ENCODE measurements at regions not wholly inside any gene's neighbourhood (a gene's known extent, or its start where the extent isn't known, plus 50 kb on each side); places are given as distances from the start of the nearest gene placed in this dataset.
A peak's percentile ranks its signal among the peaks of the same experiment; 100 is the strongest.

DNA sequence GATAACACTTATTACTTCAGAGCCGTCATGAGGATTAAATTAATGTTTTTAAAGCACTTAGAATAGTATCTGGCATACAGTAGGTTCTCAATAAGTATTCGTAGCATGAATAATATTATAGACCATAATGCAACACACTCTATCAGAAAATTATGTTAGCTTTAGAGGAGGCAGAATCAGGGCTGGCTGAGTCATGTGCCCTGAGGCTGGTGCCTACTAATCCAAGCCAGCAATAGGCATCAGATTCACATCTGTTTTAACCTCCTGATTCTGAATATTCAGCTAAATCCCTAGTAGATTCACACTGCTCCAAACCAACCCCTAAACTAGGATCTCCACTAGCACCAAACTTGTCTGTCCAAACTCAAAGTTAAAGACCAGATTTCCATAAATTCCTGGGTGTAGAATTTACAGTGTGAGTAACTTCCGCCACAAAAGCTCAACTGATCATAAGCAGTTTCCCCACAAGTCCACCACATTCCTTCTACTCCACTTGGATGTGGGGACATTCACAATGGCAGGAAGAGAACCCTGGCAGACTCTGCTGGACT lies 170.0 kb upstream of the DAPK1 start:
- ATAC-seq (no peak), DNase-seq (no peak)
- intact Hi-C loops (cut with DNase I) = loop anchor here (5.0 to 10.0 kb wide), 2 partner anchors 893 to 895 kb away; no protein-coding TSS in a partner anchor

DNA sequence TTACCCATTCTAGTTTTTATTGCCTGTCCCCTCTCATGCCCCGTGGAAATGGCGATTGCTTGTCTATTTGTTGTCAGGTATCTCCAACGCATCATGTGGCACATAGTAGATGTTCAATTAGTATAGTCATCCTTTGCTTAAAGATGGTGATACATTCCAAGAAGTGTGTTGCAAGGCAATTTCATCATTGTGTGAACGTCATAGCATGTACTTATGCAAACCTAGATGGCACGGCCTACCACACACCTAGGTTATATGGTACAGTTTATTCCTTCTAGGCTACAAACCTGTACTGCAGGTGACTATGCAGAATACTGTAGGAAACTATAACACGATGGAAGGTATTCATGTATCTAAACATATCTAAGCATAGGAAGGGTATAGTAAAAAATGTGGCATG lies 163.9 kb upstream of the DAPK1 start:
- intact Hi-C loops (cut with DNase I) = no loop called here
- DNase-seq = no peak
- ATAC-seq = no peak

DNA sequence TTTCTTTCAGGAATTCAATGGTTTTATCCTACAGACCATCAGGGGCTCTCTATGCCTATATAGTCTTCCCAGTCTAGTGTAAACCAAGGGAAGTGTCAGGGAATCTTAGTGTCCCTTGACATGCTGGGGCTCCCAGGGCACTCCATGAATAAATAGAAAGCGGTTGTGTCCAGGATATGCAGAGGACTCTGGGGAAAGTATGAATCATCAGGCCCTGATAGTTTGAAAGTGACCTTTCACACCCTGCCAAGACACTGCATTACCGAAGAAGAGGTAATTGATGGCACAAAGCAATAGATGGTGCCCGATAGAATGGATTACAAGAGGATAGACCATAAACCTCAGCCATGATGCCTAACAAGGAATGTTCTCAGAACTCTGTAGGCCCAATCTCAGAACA lies 163.3 kb upstream of the DAPK1 start:
- DNase-seq (no peak), ATAC-seq (no peak)
- intact Hi-C loops (cut with DNase I) = no loop called here

DNA sequence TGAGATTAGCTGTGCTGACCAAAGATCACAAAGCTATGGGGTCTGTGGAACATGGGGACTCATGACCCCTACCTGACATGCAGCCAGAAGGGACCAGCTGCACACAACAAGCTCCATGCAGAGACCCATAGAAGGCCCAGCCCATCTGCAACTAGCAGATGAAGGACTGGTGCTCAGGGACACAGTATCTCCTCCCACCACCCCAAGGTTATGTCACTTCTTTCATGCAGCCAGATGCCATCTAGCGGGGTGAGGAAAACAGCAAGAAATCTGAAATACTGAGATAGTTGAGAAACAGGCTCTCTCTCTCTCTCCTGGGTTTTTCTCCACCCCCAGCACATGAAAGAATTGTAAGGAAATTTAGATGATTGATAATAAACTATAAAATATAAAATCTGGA lies 161.3 kb upstream of the DAPK1 start:
- DNase-seq = no peak
- intact Hi-C loops (cut with DNase I) = loop anchor here (2.0 to 5.0 kb wide), 2 partner anchors 306 to 326 kb away; no protein-coding TSS in a partner anchor
- no peak for ATAC-seq

DNA sequence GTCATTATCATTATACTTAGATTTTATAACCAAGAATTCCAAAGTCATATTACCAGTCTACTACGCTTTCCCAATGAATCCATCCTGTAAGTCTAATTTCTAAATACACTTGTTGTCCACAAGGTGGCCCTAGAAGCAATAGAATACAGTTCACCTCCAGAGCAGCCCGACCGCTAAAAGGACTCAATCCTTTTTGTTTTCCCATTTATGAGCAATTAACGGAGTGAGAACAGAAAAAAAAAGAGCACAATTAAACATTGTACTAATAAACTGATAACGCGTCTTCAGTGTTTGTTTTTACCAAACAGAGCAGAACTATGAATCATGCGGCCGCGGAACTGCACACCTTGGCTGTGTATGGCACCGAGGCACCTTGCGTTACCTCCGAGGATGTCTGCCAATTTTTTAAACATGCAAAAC lies 160.7 kb upstream of the DAPK1 start:
- DNase-seq (peak; percentile 41), ATAC-seq (peak; percentile 76 to 82)

DNA sequence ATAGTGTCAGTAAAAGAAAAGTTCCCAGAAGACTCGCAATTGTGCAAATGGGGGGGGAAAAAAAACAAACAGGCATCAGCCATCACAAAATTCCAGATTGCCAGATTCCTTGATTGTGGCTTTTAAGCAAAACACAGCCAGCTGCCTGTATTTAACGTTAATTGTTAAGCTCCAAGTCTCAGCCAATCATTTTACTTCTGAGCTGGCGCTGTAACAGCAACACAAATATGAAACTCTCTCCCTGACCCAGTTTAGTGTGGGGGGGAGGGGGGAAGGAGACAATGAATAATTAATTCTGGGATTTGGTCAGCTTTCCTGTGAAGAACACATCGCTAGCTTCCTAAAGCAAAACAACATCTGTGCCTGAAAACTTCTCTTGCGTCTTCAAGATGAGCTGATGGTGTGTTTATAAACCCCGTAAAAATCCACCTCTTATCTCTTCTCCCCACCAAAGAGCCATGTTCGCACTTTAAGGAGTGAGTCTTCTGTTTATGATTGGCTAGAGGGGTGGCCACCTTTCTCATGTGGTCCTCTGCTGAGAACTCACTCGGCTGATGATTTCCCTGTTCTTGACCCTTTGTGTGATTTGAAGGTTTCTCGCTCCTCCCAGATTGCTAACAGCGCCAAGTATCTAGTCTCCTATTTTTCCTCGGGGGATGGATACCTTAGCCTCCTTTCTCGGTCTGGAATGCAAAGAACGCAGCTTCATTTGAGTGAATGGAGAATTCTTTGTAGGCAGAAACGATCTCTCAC lies 160.2 kb upstream of the DAPK1 start:
- DNase-seq (no peak), ATAC-seq (peak; percentile 48 to 77)
- intact Hi-C loops (cut with DNase I) = loop anchor here (1.0 to 5.0 kb wide), 3 partner anchors 305 to 326 kb away; no protein-coding TSS in a partner anchor

More for the DNA sequence above, 160.7 kb upstream of the DAPK1 start:
- intact Hi-C loops (cut with DNase I) = loop anchor here (1.0 to 5.0 kb wide), 3 partner anchors 305 to 326 kb away; no protein-coding TSS in a partner anchor

DNA sequence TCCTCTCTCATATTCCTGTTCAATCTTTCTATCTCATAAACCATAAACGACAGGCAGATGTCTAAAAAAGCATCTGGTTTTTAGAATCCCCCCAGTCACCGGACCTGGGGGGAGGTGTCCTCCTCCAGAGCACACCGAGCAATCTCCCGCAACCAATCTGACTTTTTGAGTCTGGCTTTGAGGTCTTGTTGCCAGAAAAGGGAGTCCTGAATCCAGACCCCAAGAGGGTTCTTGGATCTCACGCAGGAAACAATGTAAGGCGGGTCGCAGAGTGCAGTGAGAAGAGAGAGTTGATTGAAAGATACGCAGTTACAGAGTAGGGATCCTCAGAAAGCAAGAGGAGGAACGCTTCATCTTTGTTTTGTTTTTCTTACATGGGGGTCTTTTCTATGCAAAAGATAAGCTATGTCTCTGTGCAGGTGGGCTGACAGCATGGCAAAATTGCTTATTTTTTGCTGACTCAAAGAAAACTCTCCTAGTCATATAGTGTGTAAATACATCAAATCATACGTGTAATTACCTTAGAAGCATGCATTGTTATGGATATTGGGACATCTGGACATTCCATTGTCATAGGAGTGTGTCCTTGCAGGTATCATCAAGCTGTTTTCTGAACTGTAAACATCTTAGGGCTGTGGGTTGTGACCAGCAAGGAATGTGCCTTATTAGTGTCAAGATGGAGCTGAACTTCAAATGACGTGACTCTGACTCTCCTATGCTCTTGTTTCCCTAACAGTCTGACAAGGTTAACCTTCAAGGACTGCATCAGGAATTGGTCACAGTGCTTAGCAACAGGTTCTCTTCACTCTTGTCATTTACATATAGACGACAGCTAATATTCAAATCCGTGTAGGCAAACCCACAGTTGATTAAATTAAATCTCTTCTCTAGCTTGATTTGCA lies 159.3 kb upstream of the DAPK1 start:
- ATAC-seq = no peak
- intact Hi-C loops (cut with DNase I) = loop anchor here in 1 of 2 donors (5.0 kb wide), 1 partner anchor 304 kb away; no protein-coding TSS in a partner anchor
- no peak for DNase-seq

DNA sequence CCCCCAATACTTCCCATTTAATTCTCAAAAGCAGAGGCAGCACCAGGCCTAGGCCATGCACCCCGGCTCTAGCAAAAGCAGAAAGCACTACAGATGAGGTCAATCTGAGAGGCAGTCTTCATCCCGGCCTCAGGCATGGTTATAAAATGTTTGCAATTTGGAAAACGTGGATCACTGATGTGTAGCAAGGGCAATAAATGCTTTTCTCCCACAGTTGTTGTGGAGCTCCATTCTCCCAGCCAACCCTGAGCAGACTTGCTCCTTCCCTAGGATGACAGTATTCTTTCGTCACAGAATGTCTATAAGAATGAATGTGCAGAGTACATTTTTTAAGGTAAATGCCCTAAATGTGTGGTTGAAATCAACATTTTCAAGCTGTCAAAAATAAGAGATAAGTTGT lies 157.3 kb upstream of the DAPK1 start:
- DNase-seq = no peak
- no peak for ATAC-seq
- intact Hi-C loops (cut with DNase I) = no loop called here

DNA sequence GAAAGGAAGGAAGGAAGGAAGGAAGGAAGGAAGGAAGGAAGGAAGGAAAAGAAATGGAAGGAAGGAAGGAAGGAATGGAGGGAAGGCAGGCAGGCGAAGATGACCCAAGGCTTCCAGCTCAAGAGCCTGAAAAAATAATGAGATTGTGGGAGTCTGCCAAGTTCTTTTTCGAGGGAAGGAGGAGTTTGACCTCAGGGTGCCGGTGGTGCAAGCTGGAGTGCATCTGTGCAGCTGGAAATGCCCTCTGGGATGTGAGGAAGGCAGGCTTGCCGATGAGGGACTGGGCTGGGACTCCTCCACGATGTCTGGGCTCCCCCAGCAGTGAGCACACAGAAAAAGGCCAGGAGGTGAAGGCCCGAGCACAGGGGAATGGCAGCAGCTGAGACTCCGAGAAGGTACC lies 154.9 kb upstream of the DAPK1 start:
- intact Hi-C loops (cut with DNase I) = no loop called here
- peak; percentile 78 to 79 for ATAC-seq
- DNase-seq = peak; percentile 30

DNA sequence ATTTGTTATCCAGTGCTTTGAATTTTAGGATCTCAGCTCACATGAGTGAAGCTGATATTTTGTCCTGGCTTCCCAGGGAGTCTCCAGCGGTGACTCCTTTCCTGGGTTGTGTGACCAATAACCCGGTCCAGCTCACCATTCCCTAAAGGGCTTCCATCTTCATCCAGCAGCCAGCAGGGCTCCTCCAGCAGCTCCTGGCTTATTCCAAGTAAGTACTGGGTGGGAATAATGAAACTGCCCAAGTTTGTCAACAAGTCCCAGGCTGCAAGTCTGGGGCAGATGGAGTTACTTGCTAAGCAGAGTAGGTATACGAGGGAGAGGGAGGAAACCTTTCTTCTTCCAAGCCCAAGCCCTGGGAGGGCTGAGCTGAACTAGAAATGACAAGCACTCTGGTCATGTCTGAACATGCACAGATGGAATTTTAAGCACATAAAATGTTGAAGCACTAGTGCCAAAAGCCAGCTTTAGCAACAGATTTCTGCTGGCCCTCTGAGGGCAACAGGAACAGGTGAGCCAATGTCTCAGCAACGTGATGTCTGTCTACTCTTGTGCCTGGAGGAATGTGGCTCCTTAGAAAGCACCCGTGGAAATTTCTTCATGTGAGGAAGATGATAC lies 153.7 kb upstream of the DAPK1 start:
- ATAC-seq = no peak
- no peak for DNase-seq
- intact Hi-C loops (cut with DNase I) = no loop called here

DNA sequence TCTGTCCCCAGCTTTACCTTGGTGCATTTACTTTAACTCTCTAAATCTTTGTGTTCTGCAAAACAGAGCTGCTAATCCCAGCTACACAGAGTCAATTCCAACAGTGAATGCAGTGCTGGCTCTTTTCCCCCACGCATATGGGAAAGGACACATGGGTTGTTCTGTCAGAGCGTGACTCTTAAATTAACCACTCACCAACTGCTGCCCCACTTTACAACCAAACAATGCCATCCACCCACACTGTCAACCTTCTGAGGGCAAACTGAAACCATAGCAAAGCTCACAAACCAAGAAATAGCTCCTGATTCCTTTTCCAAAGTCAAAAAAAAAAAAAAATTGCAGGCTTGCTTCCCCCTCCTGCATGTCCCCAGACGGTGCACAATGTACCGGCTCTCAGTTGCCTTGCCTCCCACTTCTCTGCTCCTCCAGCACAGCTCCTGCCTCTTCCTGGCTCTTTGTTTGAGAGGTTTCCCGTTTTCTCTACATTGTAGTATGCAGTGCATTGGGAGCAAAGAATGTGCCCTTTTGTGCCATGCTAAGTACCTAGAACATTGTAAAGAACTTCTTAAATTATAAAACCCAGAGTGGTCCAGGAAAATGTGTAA lies 151.5 kb upstream of the DAPK1 start:
- ATAC-seq (no peak), DNase-seq (no peak)
- intact Hi-C loops (cut with DNase I) = no loop called here

DNA sequence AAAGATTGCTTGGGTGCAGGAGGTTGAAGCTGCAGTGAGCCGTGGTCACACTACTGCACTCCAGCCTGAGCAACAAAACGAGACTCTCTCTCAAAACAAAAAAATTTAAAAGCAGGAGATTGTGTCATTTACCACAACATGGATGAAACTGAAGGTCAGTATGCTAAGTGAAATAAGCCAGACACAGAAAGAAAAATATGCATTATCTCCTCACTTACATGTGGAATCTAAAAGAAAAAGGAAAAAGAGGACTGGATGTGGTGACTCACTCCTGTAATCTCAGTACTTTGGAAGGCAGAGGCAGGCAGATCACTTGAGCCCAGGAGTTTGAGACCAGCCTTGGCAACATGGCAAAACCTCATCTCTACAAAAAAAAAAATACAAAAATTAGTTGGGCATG lies 146.8 kb upstream of the DAPK1 start:
- intact Hi-C loops (cut with DNase I) = no loop called here
- peak in 1 of 2 donors; percentile 73 for ATAC-seq
- DNase-seq = no peak

DNA sequence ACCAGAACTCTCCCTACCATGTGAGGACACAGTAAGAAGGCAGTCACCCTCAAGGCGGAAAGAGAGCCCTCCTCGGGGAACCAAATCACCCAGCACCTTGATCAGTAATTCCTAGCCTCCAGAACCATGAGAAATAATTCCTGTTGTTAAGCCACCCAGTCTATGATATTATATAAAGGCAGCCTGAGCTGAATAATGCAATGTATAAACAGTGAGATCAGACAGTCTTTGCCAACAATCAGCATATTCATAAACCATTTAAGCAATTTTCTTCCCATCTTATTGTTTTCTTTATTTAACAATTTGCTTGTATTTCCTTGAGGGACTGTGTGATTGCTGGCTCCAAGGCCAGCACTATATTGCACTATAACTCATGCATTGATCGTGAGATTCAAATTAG lies 144.4 kb upstream of the DAPK1 start:
- intact Hi-C loops (cut with DNase I) = no loop called here
- DNase-seq (no peak), ATAC-seq (no peak)

DNA sequence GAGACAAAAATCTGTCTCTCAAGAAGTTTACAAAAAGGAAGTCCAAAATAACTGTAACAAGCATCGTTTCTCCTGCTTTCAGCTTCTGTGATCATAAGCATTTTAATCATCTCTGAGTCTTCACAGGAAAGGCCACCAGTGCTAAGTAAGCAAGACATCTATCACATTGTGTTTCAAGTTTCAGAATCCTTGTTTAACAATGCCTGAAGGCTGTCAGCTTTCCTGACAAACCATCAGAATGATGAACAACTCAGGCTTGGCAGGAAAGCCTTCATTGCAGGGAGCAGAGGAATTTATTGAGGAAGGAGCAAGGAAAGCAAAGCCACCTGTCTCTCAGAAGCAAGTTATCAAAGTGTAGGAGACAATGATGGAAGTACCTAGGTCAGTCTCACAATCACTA lies 143.5 kb upstream of the DAPK1 start:
- ATAC-seq = no peak

DNA sequence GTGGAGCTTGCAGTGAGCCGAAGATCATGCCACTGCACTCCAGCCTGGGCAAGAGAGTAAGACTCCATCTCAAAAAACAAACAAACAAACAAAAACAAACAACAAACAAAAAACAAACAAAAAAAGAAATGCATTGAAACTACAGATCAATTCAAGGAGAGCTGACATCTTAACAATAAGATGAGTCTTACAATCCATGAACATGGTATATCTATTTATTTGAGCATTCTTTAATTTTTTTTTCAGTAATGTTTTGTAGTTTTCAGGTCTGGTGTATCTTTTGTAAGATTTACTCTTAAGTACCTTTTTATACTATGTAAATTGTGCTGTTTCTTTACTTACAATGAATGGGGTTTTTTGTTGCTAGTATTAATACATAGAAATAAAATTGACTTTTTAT lies 140.1 kb upstream of the DAPK1 start:
- DNase-seq = no peak
- no peak for ATAC-seq
- intact Hi-C loops (cut with DNase I) = no loop called here

More for the DNA sequence above, 143.5 kb upstream of the DAPK1 start:
- DNase-seq = no peak
- intact Hi-C loops (cut with DNase I) = no loop called here

DNA sequence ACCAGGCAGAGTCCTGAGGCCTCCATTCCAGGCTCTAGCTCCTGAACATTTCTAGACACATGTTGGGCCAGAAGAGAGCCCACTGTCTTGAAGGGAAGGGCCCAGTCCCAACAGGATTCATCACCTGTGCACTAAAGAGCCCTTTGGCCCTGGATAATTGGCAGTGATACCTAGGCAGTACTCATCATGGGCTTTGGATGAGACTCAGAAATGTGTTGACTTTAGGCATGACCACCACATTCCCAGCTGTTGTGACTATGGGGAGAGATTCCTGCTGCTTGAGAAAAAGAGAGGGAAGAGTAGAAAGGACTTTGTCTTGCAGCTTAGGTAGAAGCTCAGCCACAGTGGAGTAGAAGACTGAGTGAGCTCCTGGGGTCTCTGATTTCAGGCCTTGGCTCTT lies 138.4 kb upstream of the DAPK1 start:
- ATAC-seq = no peak
- intact Hi-C loops (cut with DNase I) = no loop called here
- no peak for DNase-seq

DNA sequence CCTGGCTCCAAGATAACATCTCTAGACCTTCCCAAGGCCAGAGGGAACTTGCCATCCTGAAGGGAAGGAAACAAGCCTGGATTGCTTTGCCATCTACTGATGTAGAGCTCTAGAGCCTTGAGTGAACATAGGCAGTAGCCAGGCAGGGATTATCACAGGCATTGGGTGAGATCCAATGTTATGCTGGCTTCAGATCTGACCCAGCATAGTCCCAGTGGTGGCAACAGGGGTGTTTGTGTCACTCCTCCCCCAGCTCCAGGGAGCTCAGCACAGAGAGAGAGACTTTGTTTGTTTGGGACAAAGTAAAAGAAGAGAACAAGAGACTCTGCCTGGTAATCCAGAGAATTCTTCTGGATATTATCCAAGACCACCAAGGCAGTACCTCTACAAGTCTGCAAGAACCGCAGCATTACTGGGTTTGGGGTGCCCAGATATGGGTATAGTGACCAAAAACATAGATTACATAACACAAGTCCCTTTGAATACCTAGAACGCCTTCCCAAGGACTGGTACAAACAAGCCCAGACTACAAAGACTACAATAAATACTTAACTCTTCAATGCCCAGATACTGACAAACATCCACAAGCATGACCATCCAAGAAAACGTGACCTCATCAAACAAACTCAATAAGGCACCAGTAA lies 137.6 kb upstream of the DAPK1 start:
- intact Hi-C loops (cut with DNase I) = no loop called here
- DNase-seq (no peak), ATAC-seq (no peak)

DNA sequence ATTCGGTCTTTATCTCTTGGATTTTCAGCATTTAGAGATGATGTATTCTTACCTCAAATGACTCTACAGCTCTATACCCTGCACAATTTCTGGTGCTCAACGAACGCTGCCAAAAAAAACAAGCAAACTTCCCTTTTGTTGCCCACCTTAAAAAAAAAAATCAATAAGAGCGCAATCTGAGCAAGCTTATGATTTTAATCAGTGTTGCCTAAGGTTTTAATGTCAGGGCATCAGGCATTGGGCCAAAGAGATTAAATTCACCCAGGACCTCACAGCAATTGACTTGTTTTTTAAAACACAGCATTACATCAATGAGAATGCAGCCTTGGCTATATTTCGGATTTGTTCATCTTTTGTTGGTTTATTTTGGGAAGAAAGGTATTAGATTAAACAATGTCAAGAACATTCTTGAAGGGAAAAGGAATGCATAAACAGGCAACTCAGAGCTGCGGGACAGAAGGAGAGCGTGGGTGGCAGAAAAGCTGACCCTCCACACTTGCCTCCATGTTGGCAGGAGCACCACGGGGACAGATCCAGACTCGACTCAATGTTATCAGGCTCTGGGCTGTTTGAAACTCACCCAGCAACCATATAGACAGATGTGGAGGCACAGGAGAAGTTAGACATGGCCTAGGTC lies 127.5 kb upstream of the DAPK1 start:
- intact Hi-C loops (cut with DNase I) = no loop called here
- ATAC-seq = no peak
- no peak for DNase-seq
